ENCODE measurements at regions not wholly inside any gene's neighbourhood (a gene's known extent, or its start where the extent isn't known, plus 50 kb on each side); places are given as distances from the start of the nearest gene placed in this dataset.

- peaks cover 0 to 5% (median 0%) of the 10 kb centered on the region in 4 donors for H3K9me3 ChIP-seq
- DNase-seq, result no peak
- H3K36me3 ChIP-seq, result no peaks in the 10 kb centered on the region
- no peaks in the 10 kb centered on the region for H3K27me3 ChIP-seq
- H3K27ac ChIP-seq, result no peak overlapping the region
- WGBS, 2 donors, result 96 to 97% methylated on average over 17 of the region's 17 CpGs
- H3K4me3 ChIP-seq, result no peak overlapping the region
- TF ChIP-seq EP300 (IDR thresholded peaks at IDR 0.05) (no peak), POLR2AphosphoS5 (IDR thresholded peaks at IDR 0.05) (no peak), CTCF (IDR thresholded peaks at IDR 0.05) (no peak), POLR2A (IDR thresholded peaks at IDR 0.05) (no peak)
- peaks cover 0 to 5% (median 0%) of the 10 kb centered on the region in 4 donors for H3K4me1 ChIP-seq
- intact Hi-C loops (cut with DNase I), result no loop called here
These were observed 740.5 kb upstream of the SALL3 start for GRCh38 chr18:78239090-78239457.

GRCh38 chr18:78240101-78240500 is 739.5 kb upstream of the SALL3 start:
- Histone ChIP-seq H3K4me3 (no peak overlapping the region), H3K36me3 (no peaks in the 10 kb centered on the region), H3K27me3 (no peaks in the 10 kb centered on the region), H3K9me3 (peaks cover 0 to 5% (median 0%) of the 10 kb centered on the region in 4 donors), H3K27ac (no peak overlapping the region), H3K4me1 (peaks cover 0 to 5% (median 0%) of the 10 kb centered on the region in 4 donors)
- TF ChIP-seq EP300 (IDR thresholded peaks at IDR 0.05) (no peak), CTCF (IDR thresholded peaks at IDR 0.05) (no peak), POLR2AphosphoS5 (IDR thresholded peaks at IDR 0.05) (no peak), POLR2A (IDR thresholded peaks at IDR 0.05) (no peak)
- DNase-seq, result no peak
- intact Hi-C loops (cut with DNase I), result no loop called here
- 86 to 92% methylated on average over 13 of the region's 13 CpGs for WGBS, 2 donors

GRCh38 chr18:78240627-78241252 is 738.9 kb upstream of the SALL3 start:
- no peaks in the 10 kb centered on the region for H3K36me3 ChIP-seq
- peaks cover 0 to 5% (median 0%) of the 10 kb centered on the region in 3 donors for H3K27me3 ChIP-seq
- WGBS, 2 donors, result 76 to 80% methylated on average over 16 of the region's 16 CpGs
- H3K4me1 ChIP-seq, result peaks cover 0 to 5% (median 0%) of the 10 kb centered on the region in 4 donors
- H3K9me3 ChIP-seq, result peaks cover 0 to 5% (median 0%) of the 10 kb centered on the region in 4 donors
- DNase-seq, result no peak
- no peak overlapping the region for H3K4me3 ChIP-seq
- no peak for TF ChIP-seq EP300 (IDR thresholded peaks at IDR 0.05)
- TF ChIP-seq POLR2A (IDR thresholded peaks at IDR 0.05), result no peak
- no peak for TF ChIP-seq POLR2AphosphoS5 (IDR thresholded peaks at IDR 0.05)
- TF ChIP-seq CTCF (IDR thresholded peaks at IDR 0.05), result no peak
- intact Hi-C loops (cut with DNase I), result no loop called here
- H3K27ac ChIP-seq, result no peak overlapping the region

- H3K4me3 ChIP-seq, result no peak overlapping the region
- DNase-seq, result no peak
- no peaks in the 10 kb centered on the region for H3K36me3 ChIP-seq
- peaks cover 0 to 5% (median 0%) of the 10 kb centered on the region in 4 donors for H3K9me3 ChIP-seq
- WGBS, 2 donors, result 48 to 49% methylated on average over 20 of the region's 20 CpGs
- TF ChIP-seq POLR2A (IDR thresholded peaks at IDR 0.05) (no peak), POLR2AphosphoS5 (IDR thresholded peaks at IDR 0.05) (no peak), EP300 (IDR thresholded peaks at IDR 0.05) (no peak), CTCF (IDR thresholded peaks at IDR 0.05) (no peak)
- peak overlapping the region in 1 of 4 donors; percentile 27 for H3K27ac ChIP-seq
- H3K27me3 ChIP-seq, result peaks cover 0 to 15% (median 4%) of the 10 kb centered on the region in 3 donors
- peaks cover 0 to 5% (median 0%) of the 10 kb centered on the region in 4 donors for H3K4me1 ChIP-seq
- intact Hi-C loops (cut with DNase I), result no loop called here
These were observed 737.9 kb upstream of the SALL3 start for GRCh38 chr18:78241535-78242253.

All from sigmoid colon (tissue), 6 donors.